ENCODE measurements at regions not wholly inside any gene's neighbourhood (a gene's known extent, or its start where the extent isn't known, plus 50 kb on each side); places are given as distances from the start of the nearest gene placed in this dataset.

- ChIA-PET SMC1A (ENCODE audit: uncharacterized antibody, unreplicated experiment) (no interaction called here), CTCF (interaction anchor here (1.8 to 2.5 kb wide), 2 partner anchors 9 to 16 kb away, joined by 4 to 7 read pairs; no protein-coding TSS in a partner anchor), POLR2A (no interaction called here), RAD21 (ENCODE audit: unreplicated experiment) (interaction anchor here (1.8 kb wide), 1 partner anchor 118 kb away, joined by 3 read pairs; no protein-coding TSS in a partner anchor)
- in situ Hi-C loops (cut with MboI) = no loop called here
- no peak overlapping the region for H2AFZ ChIP-seq (ENCODE audit: control insufficient read depth, low read depth, low read length)
- no peaks in the 10 kb centered on the region for H3K4me1 ChIP-seq (ENCODE audit: control insufficient read depth, insufficient read depth, low read length)
- H3K79me2 ChIP-seq (ENCODE audit: control insufficient read depth, insufficient read depth, low read length) = no peaks in the 10 kb centered on the region
- no TSS peak for BruUV-seq (replicated peaks)
- no peak for DNase-seq (ENCODE audit: low read depth, low spot score)
- no peaks in the 10 kb centered on the region for H3K27me3 ChIP-seq (replicated peaks in 1 of 2; ENCODE audit: control insufficient read depth in 2 of 2, insufficient read depth in 2 of 2, low read length in 1 of 2)
- H3K9ac ChIP-seq (ENCODE audit: control insufficient read depth, insufficient read depth, low read length) = no peak overlapping the region
- ATAC-seq = peak; percentile 42
- 4% methylated on average over 2 of the region's 2 CpGs for WGBS (ENCODE audit: insufficient coverage, insufficient replicate concordance, low lambda C conversion rate, missing lambda C conversion rate)
- no peak for TF ChIP-seq CBFB (IDR thresholded peaks at IDR 0.05; ENCODE audit: low read depth)
- TF ChIP-seq SRF (IDR thresholded peaks at IDR 0.05; ENCODE audit: low read depth in 2 of 2, low read length in 2 of 2) = peak in 1 of 2 experiments; percentile 30; a peak in 1 of 4 replicates
- no peak for TF ChIP-seq SUPT20H (IDR thresholded peaks at IDR 0.05; ENCODE audit: borderline replicate concordance, control insufficient read depth, low read depth, low read length)
- TF ChIP-seq REST (IDR thresholded peaks at IDR 0.05; ENCODE audit: low read depth, low read length) = no peak
- no peak for TF ChIP-seq E2F4 (IDR thresholded peaks at IDR 0.05; ENCODE audit: low read depth, low read length)
- no peak for TF ChIP-seq TCF12 (IDR thresholded peaks at IDR 0.05; ENCODE audit: low read depth, low read length)
- no peak overlapping the region for H3K27ac ChIP-seq (ENCODE audit: control insufficient read depth, insufficient read depth)
- intact Hi-C loops (cut with micrococcal nuclease; ENCODE audit: unreplicated experiment) = no loop called here
- H3K9me3 ChIP-seq (replicated peaks; ENCODE audit: control insufficient read depth, insufficient read depth, low read length) = no peaks in the 10 kb centered on the region
- H3K36me3 ChIP-seq (ENCODE audit: control insufficient read depth in 2 of 2, insufficient read depth in 2 of 2, low read length in 1 of 2) = no peaks in the 10 kb centered on the region
- H3K4me3 ChIP-seq = no peak overlapping the region
- FAIRE-seq = no peak
- no peaks in the 10 kb centered on the region for H4K20me1 ChIP-seq (ENCODE audit: control insufficient read depth, insufficient read depth)
- no peak overlapping the region for H3K4me2 ChIP-seq (ENCODE audit: control insufficient read depth, insufficient read depth)
Measured at GRCh38 chr4:137656661-137657060, 124.4 kb upstream of the PCDH18 start.

All from GM12878 (cell line).